Right lobe of liver (tissue), 6 donors: ENCODE measurements at regions not wholly inside any gene's neighbourhood (a gene's known extent, or its start where the extent isn't known, plus 50 kb on each side); places are given as distances from the start of the nearest gene placed in this dataset.

Experiments used
- ATAC-seq, 4 donors: fragments of 200-7000 bp; cut with Tn5 transposase; one replicate each; pipeline ENCODE4 v1.9.1; 2020; ENCODE audit warnings: mild to moderate bottlenecking in 4 of 4, moderate library complexity in 4 of 4
- DNase-seq, 3 donors: peaks; one replicate each; pipeline ENCODE4 v3.0.0-alpha.2; 2020
- H3K27ac ChIP-seq, 3 donors: fragments of 200-600 bp; one replicate each; pipeline ENCODE4 v1.8.0; 2022
- H3K27me3 ChIP-seq, 2 donors: fragments of 200-600 bp; one replicate each; pipeline ENCODE4 v1.8.0; 2022
- H3K36me3 ChIP-seq, 4 donors: fragments of 200-600 bp; sonication (generic) in 1 of 4; one replicate each; pipeline versions ENCODE4 v1.5.1 to v1.8.0; 2017 to 2022; ENCODE audit warnings: control low read depth in 1 of 4
- H3K4me1 ChIP-seq, 4 donors: fragments of 200-600 bp; sonication (generic) in 1 of 4; one replicate each; pipeline versions ENCODE4 v1.5.1 to v1.8.0; 2017 to 2022; ENCODE audit warnings: control low read depth in 1 of 4
- H3K4me3 ChIP-seq, 3 donors: fragments of 200-600 bp; one replicate each; pipeline ENCODE4 v1.8.0; 2022
- H3K9me3 ChIP-seq, 4 donors: fragments of 200-600 bp; sonication (generic) in 1 of 4; one replicate each; pipeline versions ENCODE4 v1.5.1 to v1.8.0; 2017 to 2022; ENCODE audit warnings: control low read depth in 1 of 4
- CTCF ChIP-seq, 4 donors: fragments of 200-600 bp in 3 of 4; fragments of 450-650 bp in 1 of 4; IDR thresholded peaks; one replicate each; pipeline versions ENCODE4 v1.5.1 to v1.8.0; 2016 to 2022; ENCODE audit warnings: antibody characterized with exemption in 4 of 4, mild to moderate bottlenecking in 2 of 4
- POLR2A ChIP-seq: fragments of 450-650 bp; IDR thresholded peaks from one replicate; pipeline ENCODE4 v1.6.1; 2017; ENCODE audit warnings: antibody characterized with exemption, mild to moderate bottlenecking
- WGBS: methylation state at CpG from one replicate; pipeline ENCODE4 v1.1.6; 2018; ENCODE audit warnings: low coverage, low lambda C conversion rate; ENCODE audit not compliant: insufficient coverage; ENCODE audit errors: missing lambda C conversion rate; 5-methylcytosine and 5-hydroxymethylcytosine counted together
- intact Hi-C, 2 donors: fragments of 100-400 bp; cut with DNase I; formaldehyde crosslinking; loops; one replicate each; pipeline versions ENCODE4 v1.11.2 to v1.14.1; 2022
- donor health status: DM: no; HTN: yes; CAD: no.
- donor health status: DM: no; HTN: no; CAD: no.
- donor health status: DM: no; HTN: no; CAD: no.
- donor health status: DM: no; HTN: yes; CAD: no.
- donor health status: DM: no; HTN: yes; CAD: no.

GRCh38 chr13:109468123-109468522 is 318.3 kb downstream of the IRS2 start:
- Histone ChIP-seq H3K27me3 (no peaks in the 10 kb centered on the region), H3K36me3 (no peaks in the 10 kb centered on the region), H3K27ac (no peak overlapping the region), H3K4me1 (no peaks in the 10 kb centered on the region), H3K4me3 (no peak overlapping the region), H3K9me3 (no peaks in the 10 kb centered on the region)
- TF ChIP-seq CTCF (IDR thresholded peaks at IDR 0.05) = no peak
- no peak for TF ChIP-seq POLR2A
- WGBS = 47% methylated on average over 5 of the region's 5 CpGs
- DNase-seq (no peak), ATAC-seq (peak in 1 of 4 donors; percentile 46)
- intact Hi-C loops = no loop called here

DNA sequence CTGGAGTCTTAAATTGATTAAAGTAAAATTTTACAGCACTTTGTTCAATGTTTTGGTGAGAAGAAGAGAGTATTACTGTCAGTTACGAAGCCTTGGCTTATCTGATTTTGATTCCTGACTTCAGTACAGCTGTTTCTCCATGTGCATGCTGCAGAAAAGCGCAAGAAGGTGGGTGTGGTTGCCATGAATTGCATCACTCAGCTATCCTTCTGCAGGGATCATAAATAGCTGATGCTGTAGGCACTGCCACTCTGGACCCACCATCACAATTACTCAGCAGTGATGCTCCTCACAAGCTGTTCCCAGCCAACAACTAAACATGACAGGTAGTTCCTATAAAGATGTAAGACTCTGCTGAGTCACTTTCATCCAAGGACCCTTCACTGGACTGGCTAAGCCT is 321.2 kb downstream of the IRS2 start:
- no peak for DNase-seq

GRCh38 chr13:109454167-109454917 is 332.0 kb downstream of the IRS2 start:
- no peak for DNase-seq
- ATAC-seq = no peak
- Histone ChIP-seq H3K4me3 (no peak overlapping the region), H3K27me3 (no peaks in the 10 kb centered on the region), H3K4me1 (no peaks in the 10 kb centered on the region), H3K36me3 (no peaks in the 10 kb centered on the region), H3K9me3 (no peaks in the 10 kb centered on the region), H3K27ac (no peak overlapping the region)
- TF ChIP-seq POLR2A = no peak
- TF ChIP-seq CTCF (IDR thresholded peaks at IDR 0.05) = no peak
- intact Hi-C loops = no loop called here
- 88% methylated on average over 4 of the region's 4 CpGs for WGBS

More for the DNA sequence above, 321.2 kb downstream of the IRS2 start:
- Histone ChIP-seq H3K27ac (no peak overlapping the region), H3K36me3 (no peaks in the 10 kb centered on the region), H3K4me3 (no peak overlapping the region), H3K4me1 (no peaks in the 10 kb centered on the region), H3K27me3 (no peaks in the 10 kb centered on the region), H3K9me3 (no peaks in the 10 kb centered on the region)
- no peak for TF ChIP-seq POLR2A
- TF ChIP-seq CTCF (IDR thresholded peaks at IDR 0.05) = no peak
- no peak for ATAC-seq
- intact Hi-C loops = no loop called here
- WGBS = 80% methylated on average over 2 of the region's 2 CpGs

DNA sequence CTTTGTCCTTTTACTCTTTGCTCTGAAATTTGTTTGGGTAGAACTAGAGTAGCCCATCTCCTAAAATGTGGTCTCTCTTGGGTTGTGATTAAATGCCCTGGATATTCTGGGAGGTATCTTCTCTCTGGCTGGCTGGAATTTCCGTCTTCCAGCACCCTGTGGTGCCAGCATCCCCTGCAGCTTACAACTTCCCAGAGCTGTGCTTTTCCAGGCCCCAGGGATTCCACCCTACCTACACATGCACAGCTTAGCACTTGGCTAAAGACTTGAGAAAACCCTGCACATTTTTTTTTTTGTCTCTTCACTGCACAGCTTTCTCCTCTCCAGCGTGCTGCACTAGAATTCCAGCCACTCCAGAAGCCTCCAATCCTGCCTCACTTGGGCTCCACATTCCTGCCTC is 334.7 kb downstream of the IRS2 start:
- 83% methylated on average over 2 of the region's 2 CpGs for WGBS
- DNase-seq (no peak), ATAC-seq (no peak)
- TF ChIP-seq POLR2A (no peak), CTCF (IDR thresholded peaks at IDR 0.05) (no peak)
- Histone ChIP-seq H3K4me1 (no peaks in the 10 kb centered on the region), H3K9me3 (no peaks in the 10 kb centered on the region), H3K4me3 (no peak overlapping the region), H3K27ac (no peak overlapping the region), H3K27me3 (no peaks in the 10 kb centered on the region), H3K36me3 (no peaks in the 10 kb centered on the region)
- intact Hi-C loops = no loop called here
